ENCODE measurements at regions not wholly inside any gene's neighbourhood (a gene's known extent, or its start where the extent isn't known, plus 50 kb on each side); places are given as distances from the start of the nearest gene placed in this dataset.

GRCh38 chr1:57845041-57845440 lies 421.2 kb upstream of the DAB1 start:
- TF ChIP-seq CTCF (IDR thresholded peaks at IDR 0.05 in 4 of 5, conservative IDR thresholded peaks at IDR 0.05 in 1 of 5) (no peak), POLR2A (IDR thresholded peaks at IDR 0.05) (no peak)
